Activated T-cell treated with anti-CD3 and anti-CD28 coated beads, Interleukin-2, amount 50 U/mL, for 48 hours (primary cell): ENCODE measurements at regions not wholly inside any gene's neighbourhood (a gene's known extent, or its start where the extent isn't known, plus 50 kb on each side); places are given as distances from the start of the nearest gene placed in this dataset.
"Not testable (repeated sequence)": the region's sequence is repeated elsewhere in the genome, so short reads cannot be mapped to it uniquely, and the experiment has no call there.

Experiments used
- DNase-seq, 2 experiments: peaks; one replicate each; pipeline ENCODE4 v3.0.0-alpha.2; 2020

DNA sequence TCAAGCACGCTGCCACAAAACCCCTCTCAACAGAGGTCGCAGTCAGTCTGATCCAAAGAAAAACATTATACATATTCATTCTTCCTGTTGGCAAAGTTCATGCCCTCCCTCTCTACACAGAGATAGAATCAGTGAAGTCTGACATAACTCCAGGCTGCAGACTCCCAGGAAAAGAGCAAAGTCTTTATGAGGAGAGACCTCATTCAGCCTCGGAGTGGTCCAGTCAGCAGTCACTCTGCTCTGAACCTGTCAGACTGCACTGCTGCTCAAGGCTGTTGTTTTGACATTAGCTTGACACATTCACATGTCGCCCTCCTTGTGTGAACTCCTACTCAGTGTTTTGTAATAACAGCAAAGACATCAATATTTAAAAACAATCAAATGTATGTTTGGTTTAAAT, 241.2 kb upstream of the G2E3 start:
- DNase-seq: no peak

DNA sequence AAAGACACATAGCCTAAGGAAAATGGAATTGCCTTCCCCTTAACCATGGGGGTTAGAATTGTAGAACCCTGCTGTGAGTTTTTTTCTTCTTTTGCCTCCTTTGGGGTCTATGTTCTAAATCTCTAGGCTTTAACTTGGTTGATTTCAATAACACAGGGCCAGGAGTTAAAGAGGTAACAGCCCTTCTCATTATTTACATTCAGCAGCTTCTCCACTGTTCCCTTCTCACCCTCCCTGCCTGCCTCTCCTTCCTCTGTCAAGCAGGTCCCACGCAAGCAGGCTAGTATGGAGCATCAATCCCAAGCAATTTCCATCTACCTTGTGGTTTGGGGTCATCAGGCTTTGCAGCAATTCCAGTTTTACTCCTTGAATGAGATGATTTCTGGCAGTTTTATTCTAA, 236.1 kb upstream of the G2E3 start:
- no peak for DNase-seq

DNA sequence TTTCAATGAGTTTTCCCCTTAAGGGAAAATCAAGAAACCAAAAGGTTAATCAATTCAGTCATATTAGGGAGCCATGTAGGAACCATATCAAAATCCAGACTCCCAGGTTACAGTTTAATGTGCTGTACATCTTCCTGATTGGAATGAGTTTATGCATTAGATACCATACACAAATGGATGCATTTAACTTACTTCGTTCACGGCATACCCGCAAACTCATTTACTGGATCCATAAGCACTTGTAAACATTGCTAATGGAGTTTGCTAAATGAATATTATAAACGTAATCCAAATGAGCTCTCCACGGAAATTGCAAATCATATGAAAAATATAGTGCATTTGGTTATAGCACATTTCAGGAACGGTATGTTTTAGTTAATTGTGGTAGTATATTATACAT, 228.9 kb upstream of the G2E3 start:
- DNase-seq: no peak

DNA sequence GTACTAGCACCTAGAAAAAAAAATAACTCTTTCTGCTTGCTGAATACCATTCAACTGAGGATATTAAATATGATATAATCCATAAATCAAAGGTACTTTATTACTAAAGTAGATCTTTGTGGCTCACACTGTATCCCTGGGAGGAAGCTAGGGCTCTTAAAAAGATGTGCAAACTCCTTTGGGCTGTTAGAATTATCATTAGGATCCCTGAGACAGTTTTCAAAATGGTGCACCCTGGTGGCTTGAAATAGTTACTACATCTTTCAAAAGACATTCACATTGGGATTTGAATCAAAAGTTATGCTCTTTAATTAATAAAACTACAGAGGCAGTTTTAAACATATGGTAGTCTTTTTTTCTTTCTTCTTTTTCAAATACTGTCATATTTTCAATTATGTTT, 228.5 kb upstream of the G2E3 start:
- no peak for DNase-seq

DNA sequence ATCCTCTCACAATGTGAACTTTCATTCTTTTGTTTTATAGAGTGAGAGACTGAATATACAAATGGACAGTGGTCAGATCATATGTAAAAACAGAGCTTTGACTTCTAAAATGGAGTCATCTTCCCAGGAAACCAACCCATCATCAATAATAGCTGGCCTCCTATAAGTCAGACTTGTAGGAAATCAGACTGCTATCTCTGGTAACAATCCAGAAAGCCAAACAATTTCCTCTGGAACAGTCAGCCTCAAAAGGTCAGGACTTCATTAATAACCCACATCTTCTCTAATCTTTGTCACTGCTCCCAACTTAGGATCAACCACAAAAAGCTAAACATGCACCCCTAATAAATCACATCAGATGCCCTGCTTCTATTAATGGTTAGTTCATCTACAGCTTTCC, 227.9 kb upstream of the G2E3 start:
- no peak for DNase-seq

DNA sequence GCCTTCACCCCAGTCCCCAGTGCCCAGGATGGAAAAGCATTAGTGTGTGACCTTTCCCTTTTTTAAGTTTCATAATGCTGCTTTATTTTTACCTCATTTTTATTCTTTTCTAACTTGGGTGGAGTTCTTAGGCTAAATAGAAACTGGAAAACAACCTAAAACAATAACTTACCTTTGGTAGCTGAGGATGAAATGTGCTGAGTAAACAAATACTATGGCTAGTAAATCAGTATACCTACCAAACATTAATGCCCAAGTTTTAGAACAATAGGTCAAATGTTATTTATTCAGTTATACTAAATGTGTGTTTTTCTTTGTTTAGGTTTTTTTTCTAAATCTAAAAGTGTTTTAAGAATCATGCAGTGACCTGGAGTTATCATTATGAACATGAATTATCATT, 226.6 kb upstream of the G2E3 start:
- no peak for DNase-seq

DNA sequence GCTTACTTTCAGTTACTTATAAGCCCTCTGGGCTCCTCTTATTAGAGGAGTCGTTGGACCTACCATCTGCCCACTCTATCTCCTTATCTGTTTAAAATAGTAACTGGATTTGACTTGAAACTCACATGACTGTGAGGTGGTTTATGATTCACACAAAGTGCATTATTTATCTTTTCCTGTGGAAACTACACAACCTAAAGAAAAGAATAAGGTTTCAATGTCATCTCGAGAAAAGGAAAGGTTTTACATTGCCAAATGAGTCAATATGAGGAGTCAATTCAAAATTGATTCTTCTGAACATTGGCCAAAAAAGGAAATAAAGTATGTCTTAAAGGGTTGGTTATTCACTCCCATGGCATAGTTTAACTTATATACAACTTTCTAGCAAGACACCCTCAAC, 225.0 kb upstream of the G2E3 start:
- DNase-seq: no peak

DNA sequence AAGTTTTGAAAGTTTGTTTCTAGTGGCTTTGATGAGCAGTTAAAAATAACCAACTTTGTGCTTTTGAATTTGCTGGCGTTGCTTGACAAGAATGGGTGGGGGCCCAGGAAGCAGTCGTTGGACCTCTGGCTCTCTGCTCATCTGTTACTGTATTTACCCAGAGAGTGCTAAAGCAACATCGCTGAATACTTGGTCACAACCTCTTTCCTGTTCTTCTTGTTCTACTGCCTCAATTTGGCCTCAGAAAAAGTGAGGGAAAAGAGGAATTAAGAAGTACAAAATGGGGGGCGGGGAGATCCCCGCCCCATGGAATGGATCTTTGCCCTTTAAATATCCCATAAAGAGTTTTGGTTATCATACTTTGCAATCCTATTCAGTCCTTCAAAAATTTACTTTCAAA, 221.5 kb upstream of the G2E3 start:
- DNase-seq: no peak

DNA sequence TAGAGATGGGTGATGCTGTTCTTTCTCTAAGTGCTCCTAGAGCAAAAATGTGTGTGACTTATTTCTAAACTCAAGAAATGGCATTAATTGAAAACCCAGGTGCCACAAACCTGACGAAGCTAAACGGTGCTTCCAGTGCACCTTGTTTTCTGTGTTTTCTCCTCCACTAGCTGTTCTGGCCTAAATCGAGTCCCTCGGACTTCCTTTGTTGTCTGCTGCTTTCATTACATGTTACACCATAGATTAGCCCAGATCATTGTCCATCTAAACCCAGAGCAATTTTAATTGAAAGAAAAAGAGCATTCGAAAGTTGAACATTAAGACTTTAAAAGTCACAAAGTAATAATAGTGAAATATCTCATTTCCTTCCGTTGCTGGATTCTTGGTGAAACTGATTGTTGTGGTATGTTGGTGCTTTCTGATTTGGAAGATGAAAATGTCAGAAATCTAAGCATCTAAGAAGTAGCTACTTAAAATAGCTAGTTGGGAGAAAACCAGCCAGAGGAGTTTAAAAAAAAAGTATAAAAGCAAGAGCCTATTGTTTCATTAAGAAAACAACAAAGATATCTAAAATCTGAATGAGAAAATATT, 219.6 kb upstream of the G2E3 start:
- DNase-seq: no peak

DNA sequence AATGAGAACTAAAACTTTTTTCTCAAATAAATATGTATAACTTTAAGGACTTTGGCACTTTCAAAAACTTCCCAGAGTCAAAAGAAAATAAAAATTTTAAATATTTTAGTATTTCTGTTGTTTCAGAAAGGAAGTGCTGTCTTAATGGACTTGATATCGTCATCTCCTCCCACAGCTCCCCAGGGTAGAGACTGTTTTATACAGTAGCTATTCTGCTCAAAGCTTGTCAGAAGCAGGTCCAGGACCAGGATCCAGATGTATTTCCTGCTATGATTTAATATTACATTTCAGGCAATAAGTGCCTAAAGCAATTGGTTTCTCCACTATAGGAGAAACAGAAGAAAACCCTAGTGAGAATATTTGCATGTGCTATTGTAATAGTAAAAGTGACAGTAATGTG, 218.5 kb upstream of the G2E3 start:
- DNase-seq: no peak

DNA sequence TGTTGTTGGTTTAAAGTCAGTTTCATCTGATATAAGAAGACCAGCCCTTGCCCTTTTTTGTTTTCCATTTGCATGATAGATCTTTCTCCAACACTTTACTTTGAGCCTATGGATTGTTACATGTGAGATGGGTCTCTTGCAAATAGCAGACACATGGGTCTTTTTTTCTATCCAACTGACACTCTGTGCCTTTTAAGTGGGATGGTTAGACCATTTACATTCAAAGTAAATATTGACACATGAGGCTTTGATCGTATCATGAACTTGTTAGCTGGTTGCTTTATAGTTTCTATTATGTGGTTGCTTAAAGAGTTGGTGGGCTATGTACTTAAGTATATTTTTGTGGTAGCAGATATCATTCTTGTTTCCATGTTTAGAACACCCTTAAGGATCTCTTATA, 213.4 kb upstream of the G2E3 start:
- DNase-seq: no peak

DNA sequence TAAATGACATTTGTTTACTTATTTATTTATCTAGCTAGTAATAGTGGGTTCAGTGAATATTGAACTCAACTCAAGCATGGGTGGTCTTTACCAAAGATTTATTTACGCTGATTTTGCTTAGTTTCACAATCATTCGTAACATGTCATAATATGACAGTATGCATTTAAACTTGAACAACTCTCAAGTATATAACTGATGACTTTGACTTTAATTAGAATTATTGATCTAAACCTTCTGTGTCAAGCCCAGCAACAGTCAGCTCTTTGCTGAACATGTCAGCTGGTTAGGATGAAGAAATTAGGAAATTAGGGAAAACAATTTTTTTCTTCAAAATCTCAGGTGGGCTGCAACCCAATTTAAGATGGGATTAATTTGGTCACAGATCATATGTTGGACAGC, 210.5 kb upstream of the G2E3 start:
- DNase-seq: no peak

DNA sequence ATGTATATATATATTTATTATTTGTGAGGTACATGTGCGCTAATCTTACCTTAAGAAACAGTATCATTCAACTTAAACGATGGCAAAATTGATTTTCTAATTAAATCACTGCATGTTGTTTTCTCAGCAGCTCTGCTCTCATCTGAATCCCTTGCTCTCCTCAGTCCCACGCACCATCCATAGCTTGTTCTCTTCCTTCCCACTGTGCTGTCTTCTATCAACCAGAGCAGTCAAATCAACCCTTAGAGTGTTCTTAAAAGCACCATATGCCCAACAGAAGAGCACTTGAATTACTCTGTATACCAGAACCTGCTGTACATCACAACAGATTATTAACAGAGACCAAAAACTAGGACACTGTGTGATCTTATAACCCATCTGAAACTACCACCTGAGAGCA, 209.4 kb upstream of the G2E3 start:
- no peak for DNase-seq

DNA sequence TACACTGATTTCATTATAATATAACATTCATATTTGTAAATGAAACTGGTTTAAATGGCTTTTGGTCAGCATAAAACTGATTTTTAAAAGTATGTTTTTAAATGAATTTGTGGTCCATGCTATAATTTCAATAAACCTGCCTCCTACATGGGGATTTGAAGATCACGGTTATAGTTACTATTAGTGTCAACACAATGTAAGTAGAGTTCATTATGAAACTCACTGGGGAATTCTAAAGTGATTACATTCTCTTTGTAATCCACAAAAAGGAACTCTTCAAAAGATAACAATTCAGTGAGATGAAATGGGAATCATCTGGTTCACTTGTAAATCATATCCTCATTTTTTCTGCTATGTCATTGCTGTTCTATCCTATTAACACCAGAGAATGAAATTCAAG, 204.5 kb upstream of the G2E3 start:
- DNase-seq: no peak

DNA sequence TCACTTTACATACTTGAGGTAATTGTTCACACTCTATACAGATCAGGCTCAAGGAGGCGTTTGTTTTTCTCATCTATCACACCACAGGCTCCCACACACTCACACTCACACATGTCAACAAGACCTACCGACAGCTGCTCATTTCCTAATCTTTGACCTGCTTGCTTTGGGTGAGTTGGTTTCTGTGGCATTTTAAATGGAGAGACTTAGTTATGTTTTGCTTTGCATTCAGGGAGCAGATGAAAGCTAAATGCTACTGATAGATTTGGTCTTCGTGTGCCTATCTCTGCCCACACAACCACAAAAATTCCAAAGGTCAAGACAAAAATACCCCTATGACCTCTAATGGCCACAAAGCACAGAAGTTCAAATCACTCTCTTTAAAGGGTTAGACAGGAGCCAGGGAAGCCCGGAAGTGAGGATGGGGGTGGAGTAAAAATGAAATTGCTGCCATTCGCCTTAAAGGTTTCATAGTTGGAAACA, 203.5 kb upstream of the G2E3 start:
- peak; percentile 22 to 30 for DNase-seq

DNA sequence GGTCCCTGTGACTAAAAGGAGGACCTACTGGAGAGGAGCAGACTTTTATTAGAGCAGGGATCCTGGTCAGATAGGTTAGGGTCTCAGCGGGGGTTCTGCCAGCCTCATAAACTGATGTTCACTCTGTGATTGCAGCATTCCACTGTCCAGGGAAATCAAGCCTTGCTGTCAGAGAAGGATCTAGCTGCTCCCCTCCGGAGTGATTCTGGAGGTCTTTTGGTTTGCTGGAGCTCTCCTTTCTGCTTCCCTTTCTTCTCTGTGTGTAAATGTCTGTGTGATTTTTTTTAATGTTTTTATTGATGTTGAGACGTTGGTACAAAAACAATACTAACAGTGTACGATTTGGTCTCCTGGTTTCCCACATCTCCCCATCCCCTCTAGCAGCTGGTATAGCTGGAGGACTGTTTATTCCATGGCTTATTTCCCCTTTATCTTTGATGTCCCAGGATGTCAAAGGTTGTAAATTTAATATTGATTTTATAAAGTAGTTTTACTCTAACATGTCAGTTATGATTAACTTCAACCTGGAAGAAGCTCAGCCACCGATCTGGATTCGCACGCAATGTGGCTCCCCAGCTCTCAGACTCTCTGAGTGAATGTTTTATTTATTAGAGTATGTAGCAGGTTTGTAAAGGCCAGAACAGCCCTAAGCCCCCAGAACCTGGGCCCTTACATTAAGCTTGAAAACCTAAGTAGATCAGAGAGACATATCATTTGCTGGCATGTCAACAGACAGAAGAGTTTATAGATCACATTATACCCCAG, 202.3 kb upstream of the G2E3 start:
- no peak for DNase-seq

DNA sequence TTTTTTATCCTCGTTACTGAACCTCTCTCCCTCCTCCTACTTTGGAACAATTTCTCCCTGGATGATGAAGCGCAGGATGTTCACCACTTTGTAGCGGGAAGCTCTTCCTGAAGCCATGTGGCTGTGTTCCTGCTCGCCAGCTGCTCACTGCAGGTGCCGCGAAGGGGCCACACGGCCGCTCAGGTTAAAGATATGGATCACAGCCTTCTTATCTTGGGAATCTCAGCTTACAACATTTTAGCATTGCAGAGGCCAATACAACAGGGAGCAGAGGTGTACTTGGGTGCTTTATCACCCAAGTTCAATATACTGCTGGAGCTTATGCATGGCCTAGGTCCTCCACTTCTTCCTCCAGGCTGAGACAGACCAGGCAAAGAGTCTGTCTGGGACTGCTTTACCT, 201.2 kb upstream of the G2E3 start:
- no peak for DNase-seq

DNA sequence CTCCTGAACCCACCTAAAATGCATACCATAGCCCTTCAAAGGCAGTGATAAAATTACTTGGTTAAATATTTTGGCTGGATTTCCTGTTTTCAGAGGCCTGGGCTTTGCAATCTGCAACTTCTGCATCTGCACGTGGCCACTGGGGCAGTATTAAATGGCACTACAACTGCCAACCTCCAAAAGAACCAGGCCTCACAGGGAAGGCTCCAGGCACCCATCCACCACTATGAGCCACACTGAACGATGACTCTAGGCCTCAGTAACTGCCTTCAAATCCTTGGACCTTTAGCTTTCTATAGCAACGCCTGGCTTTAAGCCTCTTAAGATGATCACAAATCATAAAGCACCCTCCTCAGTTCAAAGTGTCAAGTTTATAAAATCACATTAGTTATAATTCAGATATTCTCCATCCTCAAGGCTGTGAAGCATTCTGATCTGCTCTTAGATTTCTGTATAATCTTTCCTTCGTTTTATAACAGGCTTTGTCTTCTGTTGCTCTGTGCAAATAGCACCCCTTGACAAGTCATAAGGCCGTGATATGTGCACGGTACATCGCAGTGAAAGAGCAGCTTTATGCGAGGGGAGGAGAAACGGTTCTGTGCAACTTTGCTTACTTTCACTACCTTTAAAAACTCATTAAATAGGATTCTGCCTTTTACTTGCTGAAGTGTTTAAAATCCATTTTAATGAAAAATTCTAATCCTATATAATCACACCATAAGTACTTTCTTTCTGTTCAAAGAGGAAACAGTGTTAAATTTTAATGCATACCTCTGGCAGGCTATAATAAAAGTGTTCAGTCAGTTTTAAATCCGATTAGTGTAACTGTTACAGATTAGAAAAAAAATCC, 196.4 kb upstream of the G2E3 start:
- no peak for DNase-seq

DNA sequence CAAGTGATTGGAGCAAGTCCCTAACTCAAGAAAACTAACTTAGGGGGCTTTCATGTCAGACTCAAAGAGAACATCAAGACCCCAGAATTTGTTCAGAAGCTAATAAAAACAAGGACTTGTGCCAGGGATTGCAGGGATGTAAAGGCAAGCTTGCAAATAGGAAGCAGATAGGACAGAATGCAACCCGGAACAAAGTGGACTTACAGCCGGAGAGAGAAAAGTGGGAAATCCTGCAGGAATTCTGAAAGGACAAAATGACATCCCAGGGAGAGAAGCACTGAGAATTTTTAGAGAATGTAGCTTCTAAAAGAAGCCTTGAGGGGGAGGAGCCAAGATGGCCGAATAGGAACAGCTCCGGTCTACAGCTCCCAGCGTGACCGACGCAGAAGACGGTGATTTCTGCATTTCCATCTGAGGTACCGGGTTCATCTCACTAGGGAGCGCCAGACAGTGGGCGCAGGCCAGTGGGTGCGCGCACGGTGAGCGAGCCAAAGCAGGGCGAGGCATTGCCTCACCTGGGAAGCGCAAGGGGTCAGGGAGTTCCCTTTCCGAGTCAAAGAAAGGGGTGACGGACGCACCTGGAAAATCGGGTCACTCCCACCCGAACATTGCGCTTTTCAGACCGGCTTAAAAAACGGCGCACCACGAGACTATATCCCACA, 195.6 kb upstream of the G2E3 start:
- not testable (repeated sequence) for DNase-seq

DNA sequence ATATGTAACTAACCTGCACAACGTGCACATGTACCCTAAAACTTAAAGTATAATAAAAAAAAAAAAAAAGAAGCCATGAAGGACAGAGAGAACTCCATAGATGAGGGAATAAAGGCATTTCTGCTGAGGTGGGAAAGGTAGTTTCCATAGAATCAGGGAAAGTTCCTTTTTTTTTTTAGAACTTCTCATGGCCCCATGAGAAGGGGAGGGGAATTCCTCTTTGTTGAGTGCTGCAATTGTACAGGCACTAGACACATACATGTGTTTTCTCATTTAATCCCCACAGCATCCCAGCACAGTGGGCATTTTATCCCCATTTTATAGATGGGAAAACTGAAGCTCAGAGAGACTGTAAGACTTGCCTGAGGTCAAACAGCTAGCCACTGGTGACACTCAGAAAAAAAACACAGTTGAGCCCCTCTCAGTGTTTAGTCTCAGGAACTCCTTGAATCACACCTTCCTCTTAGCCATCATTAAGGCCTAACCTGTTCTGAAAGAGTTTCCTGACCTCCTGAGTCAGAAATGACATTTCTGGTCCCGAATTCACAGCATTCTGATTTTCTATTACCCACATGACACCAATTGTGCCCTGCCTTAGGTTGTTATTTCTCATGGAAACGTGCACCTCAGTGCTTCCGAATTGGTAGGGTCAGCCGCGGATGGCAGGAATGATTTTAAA, 189.3 kb upstream of the G2E3 start:
- DNase-seq: no peak

DNA sequence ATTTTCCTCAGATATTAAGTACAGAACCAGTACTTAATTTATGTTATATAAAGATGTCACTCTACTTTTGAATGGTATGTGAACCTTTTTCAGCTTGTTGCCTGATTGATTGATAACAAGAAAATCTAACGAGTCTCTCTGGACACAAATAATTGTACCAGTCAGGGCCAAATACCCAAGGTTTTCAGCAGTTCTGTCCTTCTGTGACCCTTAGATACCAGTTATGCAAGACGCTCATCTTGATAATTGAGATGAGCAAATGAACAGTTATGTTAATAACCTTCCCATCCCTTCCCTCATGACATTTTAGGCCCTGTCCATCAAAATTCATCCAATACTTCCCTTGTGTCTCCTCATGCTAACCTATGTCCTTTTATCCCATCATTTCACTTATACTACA, 185.9 kb upstream of the G2E3 start:
- DNase-seq: no peak

DNA sequence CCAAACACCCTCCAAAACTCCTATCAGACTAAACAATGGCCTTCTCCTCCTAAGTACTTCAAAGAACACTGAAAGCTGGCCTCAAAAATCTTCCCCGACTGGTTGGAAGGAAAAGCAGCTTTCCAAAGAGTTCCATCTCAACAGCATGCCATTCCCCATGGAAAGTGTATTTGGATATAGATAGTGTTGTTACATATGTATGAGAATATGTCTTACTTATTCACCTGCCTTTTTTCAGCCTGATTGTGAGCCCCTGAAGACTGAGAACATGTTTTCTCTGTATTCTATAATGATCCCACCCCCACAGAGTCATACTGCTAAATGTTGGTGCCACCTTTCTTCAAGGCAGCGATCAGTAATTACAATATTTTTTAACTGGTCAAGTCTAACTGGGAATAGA, 185.4 kb upstream of the G2E3 start:
- DNase-seq: no peak
